Panc1 (cell line): ENCODE measurements at regions not wholly inside any gene's neighbourhood (a gene's known extent, or its start where the extent isn't known, plus 50 kb on each side); places are given as distances from the start of the nearest gene placed in this dataset.

ENCODE experiments used
- ATAC-seq: fragments of 200-7000 bp; cut with Tn5 transposase; 2 replicates; pipeline ENCODE4 v1.9.1; 2020; ENCODE audit warnings: mild to moderate bottlenecking, moderate library complexity
- BruUV-seq: library from RNA; stranded (reverse); fragments of 400-500 nt; replicated peaks from 2 replicates; lab custom pipeline; 2021; lab: Mats Ljungman, UMichigan
- CTCF ChIA-PET: fragments of 300-600 bp; sonication (Branson Sonifier 250); formaldehyde crosslinking; loops from one replicate; lab custom pipeline; 2022; ENCODE audit warnings: antibody characterized with exemption; lab: Charles Lee
- POLR2A ChIA-PET: fragments of 300-600 bp; sonication (Branson Sonifier 250); formaldehyde crosslinking; loops from one replicate; lab custom pipeline; 2022; ENCODE audit warnings: antibody characterized with exemption; lab: Charles Lee
- DNase-seq: peaks from one replicate; pipeline ENCODE4 v3.0.0-alpha.2; 2010; ENCODE audit warnings: low read depth, low spot score
- H3K27ac ChIP-seq: 2 replicates; pipeline ENCODE4 v1.5.1; 2011; ENCODE audit warnings: mild to moderate bottlenecking, low read length, inconsistent platforms
- H3K27me3 ChIP-seq: fragments of 200-500 bp; sonication (Bioruptor generic); 2 replicates; pipeline ENCODE4 v1.6.0; 2014; ENCODE audit warnings: low read length, inconsistent platforms; ENCODE audit not compliant: control insufficient read depth, insufficient read depth
- H3K36me3 ChIP-seq: fragments of 200-500 bp; sonication (Bioruptor generic); 2 replicates; pipeline ENCODE4 v1.5.1; 2014; ENCODE audit warnings: inconsistent platforms, mild to moderate bottlenecking, low read length, moderate library complexity; ENCODE audit not compliant: control insufficient read depth, insufficient read depth
- H3K4me1 ChIP-seq: 2 replicates; pipeline ENCODE4 v1.5.1; 2011; ENCODE audit warnings: inconsistent platforms, mild to moderate bottlenecking, low read length, moderate library complexity; ENCODE audit not compliant: control insufficient read depth, insufficient read depth
- H3K4me3 ChIP-seq, 2 experiments: 2 replicates each; pipeline ENCODE4 v1.5.1; 2011 to 2012; ENCODE audit warnings: low read depth in 2 of 2, low read length in 2 of 2, mild to moderate bottlenecking in 2 of 2, inconsistent platforms in 1 of 2, moderate library complexity in 1 of 2
- H3K9me3 ChIP-seq: fragments of 200-500 bp; sonication (Bioruptor generic); 2 replicates; pipeline ENCODE4 v1.5.1; 2014; ENCODE audit warnings: low read depth, mild to moderate bottlenecking, inconsistent platforms, low read length, moderate library complexity; ENCODE audit not compliant: control insufficient read depth, insufficient read depth
- POLR2AphosphoS5 ChIP-seq: IDR thresholded peaks from 2 replicates; pipeline ENCODE4 v1.6.1; 2012; ENCODE audit warnings: mild to moderate bottlenecking, low read depth, low read length, moderate library complexity
- SIN3A ChIP-seq: IDR thresholded peaks from 2 replicates; pipeline ENCODE4 v1.6.1; 2012; ENCODE audit warnings: low read depth, mild to moderate bottlenecking, low read length, moderate library complexity, borderline replicate concordance; ENCODE audit not compliant: insufficient read depth
- TCF7L2 ChIP-seq: IDR thresholded peaks from 2 replicates; pipeline ENCODE4 v1.6.1; 2011; ENCODE audit warnings: mild to moderate bottlenecking, low read depth, low read length, inconsistent platforms
- in situ Hi-C: cut with HindIII; loops from 2 replicates; pipeline ENCODE4 v1.10.0; 2016; ENCODE audit warnings: low sequenced_read_pairs, low pct_unique_long_range_greater_than_20kb
- intact Hi-C: fragments of 100-400 bp; cut with micrococcal nuclease; formaldehyde crosslinking; loops from one replicate; pipeline ENCODE4 v1.10.0; 2022; ENCODE audit not compliant: unreplicated experiment
- TF ChIP-seq, protein P1 (sequence below): fragments of 450-650 bp; IDR thresholded peaks from 2 replicates; pipeline ENCODE4 v1.5.1; 2017; ENCODE audit warnings: mild to moderate bottlenecking
- TF ChIP-seq, protein P2 (sequence below), 2 experiments: IDR thresholded peaks; 2 replicates each; pipeline ENCODE4 v1.6.1; 2011 to 2012; ENCODE audit warnings: low read depth in 2 of 2, control low read depth in 1 of 2, low read length in 1 of 2, mild to moderate bottlenecking in 1 of 2, moderate library complexity in 1 of 2; ENCODE audit not compliant: insufficient read depth in 1 of 2

- DNase-seq, result no peak
- no peak for ATAC-seq
- no peak overlapping the region for H3K27ac ChIP-seq
- no peaks in the 10 kb centered on the region for H3K36me3 ChIP-seq
- H3K4me3 ChIP-seq, result no peak overlapping the region
- in situ Hi-C loops, result no loop called here
- no TSS peak for BruUV-seq
- no peaks in the 10 kb centered on the region; the same call in 1 of the 2 replicates for H3K27me3 ChIP-seq
- no peaks in the 10 kb centered on the region for H3K9me3 ChIP-seq
- ChIA-PET CTCF (interaction anchor here (0.5 kb wide), 1 partner anchor 59 kb away, joined by 5 read pairs; no protein-coding TSS in a partner anchor), POLR2A (no interaction called here)
- TF ChIP-seq, protein P1, sequence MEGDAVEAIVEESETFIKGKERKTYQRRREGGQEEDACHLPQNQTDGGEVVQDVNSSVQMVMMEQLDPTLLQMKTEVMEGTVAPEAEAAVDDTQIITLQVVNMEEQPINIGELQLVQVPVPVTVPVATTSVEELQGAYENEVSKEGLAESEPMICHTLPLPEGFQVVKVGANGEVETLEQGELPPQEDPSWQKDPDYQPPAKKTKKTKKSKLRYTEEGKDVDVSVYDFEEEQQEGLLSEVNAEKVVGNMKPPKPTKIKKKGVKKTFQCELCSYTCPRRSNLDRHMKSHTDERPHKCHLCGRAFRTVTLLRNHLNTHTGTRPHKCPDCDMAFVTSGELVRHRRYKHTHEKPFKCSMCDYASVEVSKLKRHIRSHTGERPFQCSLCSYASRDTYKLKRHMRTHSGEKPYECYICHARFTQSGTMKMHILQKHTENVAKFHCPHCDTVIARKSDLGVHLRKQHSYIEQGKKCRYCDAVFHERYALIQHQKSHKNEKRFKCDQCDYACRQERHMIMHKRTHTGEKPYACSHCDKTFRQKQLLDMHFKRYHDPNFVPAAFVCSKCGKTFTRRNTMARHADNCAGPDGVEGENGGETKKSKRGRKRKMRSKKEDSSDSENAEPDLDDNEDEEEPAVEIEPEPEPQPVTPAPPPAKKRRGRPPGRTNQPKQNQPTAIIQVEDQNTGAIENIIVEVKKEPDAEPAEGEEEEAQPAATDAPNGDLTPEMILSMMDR, result no peak
- TF ChIP-seq TCF7L2 (no peak), POLR2AphosphoS5 (no peak), SIN3A (no peak)
- TF ChIP-seq, protein P2, sequence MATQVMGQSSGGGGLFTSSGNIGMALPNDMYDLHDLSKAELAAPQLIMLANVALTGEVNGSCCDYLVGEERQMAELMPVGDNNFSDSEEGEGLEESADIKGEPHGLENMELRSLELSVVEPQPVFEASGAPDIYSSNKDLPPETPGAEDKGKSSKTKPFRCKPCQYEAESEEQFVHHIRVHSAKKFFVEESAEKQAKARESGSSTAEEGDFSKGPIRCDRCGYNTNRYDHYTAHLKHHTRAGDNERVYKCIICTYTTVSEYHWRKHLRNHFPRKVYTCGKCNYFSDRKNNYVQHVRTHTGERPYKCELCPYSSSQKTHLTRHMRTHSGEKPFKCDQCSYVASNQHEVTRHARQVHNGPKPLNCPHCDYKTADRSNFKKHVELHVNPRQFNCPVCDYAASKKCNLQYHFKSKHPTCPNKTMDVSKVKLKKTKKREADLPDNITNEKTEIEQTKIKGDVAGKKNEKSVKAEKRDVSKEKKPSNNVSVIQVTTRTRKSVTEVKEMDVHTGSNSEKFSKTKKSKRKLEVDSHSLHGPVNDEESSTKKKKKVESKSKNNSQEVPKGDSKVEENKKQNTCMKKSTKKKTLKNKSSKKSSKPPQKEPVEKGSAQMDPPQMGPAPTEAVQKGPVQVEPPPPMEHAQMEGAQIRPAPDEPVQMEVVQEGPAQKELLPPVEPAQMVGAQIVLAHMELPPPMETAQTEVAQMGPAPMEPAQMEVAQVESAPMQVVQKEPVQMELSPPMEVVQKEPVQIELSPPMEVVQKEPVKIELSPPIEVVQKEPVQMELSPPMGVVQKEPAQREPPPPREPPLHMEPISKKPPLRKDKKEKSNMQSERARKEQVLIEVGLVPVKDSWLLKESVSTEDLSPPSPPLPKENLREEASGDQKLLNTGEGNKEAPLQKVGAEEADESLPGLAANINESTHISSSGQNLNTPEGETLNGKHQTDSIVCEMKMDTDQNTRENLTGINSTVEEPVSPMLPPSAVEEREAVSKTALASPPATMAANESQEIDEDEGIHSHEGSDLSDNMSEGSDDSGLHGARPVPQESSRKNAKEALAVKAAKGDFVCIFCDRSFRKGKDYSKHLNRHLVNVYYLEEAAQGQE (IDR thresholded peaks at IDR 0.05; ENCODE audit: insufficient read depth in 1 of 2, low read depth in 2 of 2, low read length in 1 of 2), result no peak
- H3K4me1 ChIP-seq, result no peaks in the 10 kb centered on the region
- intact Hi-C loops, result no loop called here
Observed at GRCh38 chr2:239696559-239697207, 295.9 kb upstream of the HDAC4 start.

DNA sequence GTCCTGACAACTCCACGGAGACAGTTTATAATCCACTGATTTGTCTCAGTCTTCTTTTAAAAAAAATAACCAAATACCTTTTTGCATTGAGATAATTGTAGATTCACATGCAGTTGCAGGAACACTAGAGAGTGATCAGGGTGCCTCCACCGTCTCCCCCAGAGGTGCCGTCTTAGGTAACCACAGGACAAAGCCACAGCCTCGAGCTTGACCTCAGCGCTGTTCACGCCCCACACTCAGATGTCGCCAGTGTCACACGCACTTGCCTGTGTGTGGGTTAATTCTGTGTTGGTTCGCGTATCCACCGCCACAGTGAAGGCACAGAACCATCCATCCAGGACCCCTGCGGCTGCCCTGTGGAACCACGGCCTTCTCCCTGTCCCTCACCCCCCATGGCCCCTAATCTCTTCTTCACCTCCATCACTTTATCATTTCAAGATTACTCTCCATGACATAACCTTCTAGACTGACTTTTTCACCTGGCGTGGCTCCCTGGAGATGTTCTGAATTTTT is 295.0 kb upstream of the HDAC4 start:
- Histone ChIP-seq H3K27ac (no peak overlapping the region), H3K4me3 (no peak overlapping the region), H3K9me3 (no peaks in the 10 kb centered on the region), H3K36me3 (no peaks in the 10 kb centered on the region), H3K27me3 (no peaks in the 10 kb centered on the region; the same call in 1 of the 2 replicates), H3K4me1 (no peaks in the 10 kb centered on the region)
- ATAC-seq, result no peak
- no TSS peak for BruUV-seq
- no peak for DNase-seq
- TF ChIP-seq, protein P2 (IDR thresholded peaks at IDR 0.05; ENCODE audit: insufficient read depth in 1 of 2, low read depth in 2 of 2, low read length in 1 of 2), result no peak
- TF ChIP-seq TCF7L2, result no peak
- intact Hi-C loops (no loop called here), in situ Hi-C loops (no loop called here)
- ChIA-PET POLR2A (no interaction called here), CTCF (no interaction called here)
